DOHH2 (cell line): ENCODE measurements at regions not wholly inside any gene's neighbourhood (a gene's known extent, or its start where the extent isn't known, plus 50 kb on each side); places are given as distances from the start of the nearest gene placed in this dataset.

Experiments used
- CTCF ChIP-seq: fragments of 200-600 bp; sonication (generic); IDR thresholded peaks from one replicate; pipeline ENCODE4 v1.5.1; 2014; ENCODE audit warnings: antibody characterized with exemption, mild to moderate bottlenecking, low read depth, low read length; ENCODE audit not compliant: poor library complexity, severe bottlenecking
- EZH2phosphoT487 ChIP-seq: fragments of 200-600 bp; sonication (generic); IDR thresholded peaks from 2 replicates; pipeline ENCODE4 v1.6.1; 2017; ENCODE audit warnings: borderline replicate concordance, mild to moderate bottlenecking, antibody characterized with exemption, low read length, moderate library complexity, mixed read lengths

- TF ChIP-seq CTCF (no peak), EZH2phosphoT487 (no peak)
These were observed 123.7 kb upstream of the COP1 start for GRCh38 chr1:176330782-176331181.
